ENCODE measurements at regions not wholly inside any gene's neighbourhood (a gene's known extent, or its start where the extent isn't known, plus 50 kb on each side); places are given as distances from the start of the nearest gene placed in this dataset.

DNA sequence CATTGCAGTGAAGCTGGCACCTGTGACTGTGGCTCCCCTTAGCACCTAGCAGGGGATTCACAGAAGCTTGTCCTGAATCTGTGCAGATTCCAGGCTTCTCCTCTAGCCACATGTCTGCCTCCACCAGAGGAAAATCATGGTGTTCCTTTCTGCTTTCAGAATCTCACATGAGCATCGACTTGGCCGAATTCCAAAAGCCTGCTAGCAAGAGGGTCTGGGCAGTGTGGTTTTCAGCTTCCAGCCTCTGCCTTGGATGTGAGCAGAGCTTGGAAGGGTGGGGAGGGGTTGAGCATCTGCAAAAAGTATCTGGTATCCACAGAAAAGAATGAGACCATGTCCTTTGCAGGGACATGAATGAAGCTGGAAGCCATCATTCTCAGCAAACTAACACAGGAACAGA lies 911.1 kb downstream of the TBC1D22A start:
- TF ChIP-seq, protein P1, sequence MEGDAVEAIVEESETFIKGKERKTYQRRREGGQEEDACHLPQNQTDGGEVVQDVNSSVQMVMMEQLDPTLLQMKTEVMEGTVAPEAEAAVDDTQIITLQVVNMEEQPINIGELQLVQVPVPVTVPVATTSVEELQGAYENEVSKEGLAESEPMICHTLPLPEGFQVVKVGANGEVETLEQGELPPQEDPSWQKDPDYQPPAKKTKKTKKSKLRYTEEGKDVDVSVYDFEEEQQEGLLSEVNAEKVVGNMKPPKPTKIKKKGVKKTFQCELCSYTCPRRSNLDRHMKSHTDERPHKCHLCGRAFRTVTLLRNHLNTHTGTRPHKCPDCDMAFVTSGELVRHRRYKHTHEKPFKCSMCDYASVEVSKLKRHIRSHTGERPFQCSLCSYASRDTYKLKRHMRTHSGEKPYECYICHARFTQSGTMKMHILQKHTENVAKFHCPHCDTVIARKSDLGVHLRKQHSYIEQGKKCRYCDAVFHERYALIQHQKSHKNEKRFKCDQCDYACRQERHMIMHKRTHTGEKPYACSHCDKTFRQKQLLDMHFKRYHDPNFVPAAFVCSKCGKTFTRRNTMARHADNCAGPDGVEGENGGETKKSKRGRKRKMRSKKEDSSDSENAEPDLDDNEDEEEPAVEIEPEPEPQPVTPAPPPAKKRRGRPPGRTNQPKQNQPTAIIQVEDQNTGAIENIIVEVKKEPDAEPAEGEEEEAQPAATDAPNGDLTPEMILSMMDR (IDR thresholded peaks at IDR 0.05) = no peak
- Histone ChIP-seq H3K4me3 (no peak overlapping the region), H3K27me3 (no peaks in the 10 kb centered on the region), H3K4me1 (no peaks in the 10 kb centered on the region), H3K9me3 (peaks cover 0 to 3% of the 10 kb centered on the region in 2 donors), H3K36me3 (no peaks in the 10 kb centered on the region), H3K27ac (no peak overlapping the region)
- ATAC-seq (no peak), DNase-seq (no peak)
- intact Hi-C loops (cut with DNase I) = no loop called here

DNA sequence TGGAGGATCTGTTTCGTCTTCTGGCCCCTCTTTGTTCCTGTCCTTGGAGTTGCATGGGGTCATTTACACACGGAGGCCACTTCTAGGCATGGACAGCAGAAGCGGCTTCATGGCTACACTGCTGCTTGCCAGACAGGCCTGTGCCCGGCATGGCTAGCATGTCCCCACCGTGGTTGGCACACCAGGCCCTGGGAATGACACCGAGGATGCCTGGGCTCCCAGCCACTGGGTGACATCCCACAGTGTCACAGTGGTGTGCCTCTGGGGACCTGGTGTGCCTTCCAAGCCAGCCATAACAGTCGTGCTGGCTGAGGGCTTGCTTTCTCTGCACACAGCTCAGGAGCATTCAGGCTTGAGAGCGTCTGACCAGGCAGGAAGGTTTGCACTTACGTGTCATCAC lies 910.1 kb downstream of the TBC1D22A start:
- Histone ChIP-seq H3K36me3 (no peaks in the 10 kb centered on the region), H3K9me3 (peaks cover 0 to 3% of the 10 kb centered on the region in 2 donors), H3K27me3 (no peaks in the 10 kb centered on the region), H3K4me3 (no peak overlapping the region), H3K4me1 (no peaks in the 10 kb centered on the region), H3K27ac (no peak overlapping the region)
- ATAC-seq (no peak), DNase-seq (peak in 1 of 4 donors; percentile 51)
- intact Hi-C loops (cut with DNase I) = no loop called here
- TF ChIP-seq, protein P1 (IDR thresholded peaks at IDR 0.05) = no peak

DNA sequence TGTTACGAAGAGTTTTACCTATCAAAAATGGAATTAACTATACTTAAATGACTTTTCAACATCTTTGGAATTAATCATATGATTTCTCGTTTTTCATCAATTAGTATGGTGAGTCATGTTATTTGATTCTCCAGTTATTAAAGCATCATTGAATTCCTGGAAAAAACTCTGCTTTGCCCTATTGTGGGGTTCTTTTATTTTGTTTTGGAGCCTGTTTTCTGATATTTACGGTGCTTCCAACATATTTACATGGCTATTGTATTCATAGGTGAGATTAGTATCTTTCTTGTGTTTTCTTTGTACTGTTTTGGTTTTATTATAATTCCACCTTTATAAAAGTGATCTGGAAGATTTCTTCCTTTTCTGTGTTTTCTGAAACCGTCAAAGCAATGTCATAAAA lies 902.7 kb downstream of the TBC1D22A start:
- Histone ChIP-seq H3K36me3 (no peaks in the 10 kb centered on the region), H3K9me3 (peaks cover 0 to 8% of the 10 kb centered on the region in 2 donors), H3K27me3 (peaks cover 0 to 4% of the 10 kb centered on the region in 2 donors), H3K27ac (no peak overlapping the region), H3K4me1 (no peaks in the 10 kb centered on the region), H3K4me3 (no peak overlapping the region)
- no peak for DNase-seq
- ATAC-seq = no peak
- TF ChIP-seq, protein P1 (IDR thresholded peaks at IDR 0.05) = no peak
- intact Hi-C loops (cut with DNase I) = no loop called here

DNA sequence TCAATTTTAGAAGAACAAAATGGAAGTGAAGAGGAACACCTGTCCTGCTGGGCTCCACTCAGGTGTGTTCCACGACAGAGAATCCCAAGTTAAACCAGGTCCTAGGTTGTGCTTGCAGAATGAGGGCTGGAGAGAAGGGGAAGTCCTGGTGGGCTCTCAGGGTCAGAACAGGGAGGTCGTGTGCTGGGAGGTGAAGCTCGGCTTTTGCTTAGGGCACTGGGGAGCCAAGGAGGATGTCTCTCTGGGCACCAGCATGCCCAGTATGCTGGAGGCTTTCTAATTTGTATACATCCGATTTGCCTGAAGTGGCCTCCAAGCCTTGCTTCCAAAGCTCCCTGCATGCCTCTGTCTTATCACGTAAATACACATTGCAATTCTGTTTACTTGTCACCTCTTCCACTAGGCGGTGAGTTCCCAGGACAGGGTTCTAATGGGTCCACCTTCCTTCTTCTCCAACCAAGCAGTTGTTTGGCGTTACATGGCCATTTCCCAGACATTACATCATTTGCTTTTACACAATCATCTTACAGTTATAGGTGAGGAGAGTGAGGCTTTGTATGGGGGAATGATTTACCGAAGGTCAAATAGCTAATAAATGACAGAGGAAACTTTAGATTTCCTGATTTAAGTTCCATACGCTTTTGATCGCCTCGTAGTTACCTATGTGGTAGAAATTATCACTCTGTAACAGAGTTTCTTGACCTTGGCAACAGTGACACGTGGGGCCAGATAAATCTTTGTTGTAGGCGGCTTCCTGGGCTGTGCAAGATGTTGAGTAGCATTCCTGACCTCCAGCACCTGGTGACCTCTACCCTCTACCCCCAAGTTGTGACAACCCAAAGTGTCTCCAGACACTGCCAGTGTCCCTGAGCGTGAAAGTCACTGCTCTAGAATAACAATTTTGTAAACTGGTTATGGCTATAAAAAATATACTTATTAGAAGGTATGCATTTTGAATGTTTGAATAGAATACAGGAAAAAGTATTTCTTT lies 901.5 kb downstream of the TBC1D22A start:
- no peaks in the 10 kb centered on the region for H3K4me1 ChIP-seq
- no peaks in the 10 kb centered on the region for H3K36me3 ChIP-seq
- TF ChIP-seq, protein P1 (IDR thresholded peaks at IDR 0.05) = no peak
- no peak overlapping the region for H3K4me3 ChIP-seq
- peaks cover 0 to 4% of the 10 kb centered on the region in 2 donors for H3K27me3 ChIP-seq
- peaks cover 0 to 8% of the 10 kb centered on the region in 2 donors for H3K9me3 ChIP-seq
- ATAC-seq (no peak), DNase-seq (no peak)
- no peak overlapping the region for H3K27ac ChIP-seq
- intact Hi-C loops (cut with DNase I) = no loop called here

DNA sequence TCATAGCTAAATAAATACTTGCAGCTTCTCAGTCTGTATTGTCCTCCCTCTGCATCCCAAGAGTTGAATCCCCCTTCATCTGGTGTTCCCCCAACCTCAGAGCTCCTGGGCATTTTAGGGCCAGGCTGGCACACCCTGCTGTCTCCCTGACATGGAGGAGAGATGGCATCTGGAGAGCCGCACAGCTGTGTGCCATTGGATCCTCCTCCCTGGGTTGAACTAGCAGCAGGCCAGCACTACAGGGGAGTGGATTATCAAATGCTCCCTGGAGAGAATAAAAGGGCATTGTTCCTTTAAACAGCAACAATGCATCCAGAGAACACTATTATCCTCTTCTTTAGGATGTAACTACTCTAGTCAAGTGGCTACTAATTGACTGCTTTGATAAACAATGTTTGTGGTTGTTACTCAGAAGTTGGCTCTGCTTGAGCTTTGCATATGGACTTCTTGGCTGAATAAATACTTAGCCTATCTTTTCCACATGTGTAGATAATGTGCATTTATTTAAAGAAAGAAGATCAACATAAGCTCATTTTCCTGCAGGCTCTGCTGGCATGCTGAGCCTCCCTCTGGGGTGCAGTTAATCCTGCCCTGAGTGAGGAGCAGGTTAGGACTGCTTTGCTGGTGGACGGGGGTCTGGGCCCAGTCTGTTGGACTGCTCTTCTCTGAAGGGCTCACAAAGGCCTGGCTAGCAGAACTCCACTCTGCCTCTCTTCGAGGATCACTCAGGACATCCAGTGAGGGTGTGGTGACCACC lies 897.2 kb downstream of the TBC1D22A start:
- no peaks in the 10 kb centered on the region for H3K36me3 ChIP-seq
- no peak overlapping the region for H3K27ac ChIP-seq
- no peaks in the 10 kb centered on the region for H3K4me1 ChIP-seq
- ATAC-seq (no peak), DNase-seq (peak in 2 of 4 donors; percentile 7 to 17)
- intact Hi-C loops (cut with DNase I) = no loop called here
- peaks cover 0 to 5% of the 10 kb centered on the region in 2 donors for H3K27me3 ChIP-seq
- no peak overlapping the region for H3K4me3 ChIP-seq
- peaks cover 0 to 5% of the 10 kb centered on the region in 2 donors for H3K9me3 ChIP-seq
- TF ChIP-seq, protein P1 (IDR thresholded peaks at IDR 0.05) = no peak

Measured in left lung (tissue), 4 donors.